HepG2 (cell line): ENCODE measurements at regions not wholly inside any gene's neighbourhood (a gene's known extent, or its start where the extent isn't known, plus 50 kb on each side); places are given as distances from the start of the nearest gene placed in this dataset.

Experiments
- ATAC-seq: fragments of 200-7000 bp; cut with Tn5 transposase; 3 replicates; pipeline ENCODE4 v1.9.1; 2020; ENCODE audit warnings: mild to moderate bottlenecking, moderate library complexity
- BruUV-seq: library from RNA; stranded (reverse); fragments of 400-500 nt; replicated peaks from 2 replicates; lab custom pipeline; 2021; lab: Mats Ljungman, UMichigan
- CTCF ChIA-PET: fragments of 300-600 bp; formaldehyde crosslinking; extraction: SDS; loops from one replicate; lab custom pipeline; 2021; ENCODE audit warnings: low total read pairs, inconsistent platforms, low intra/inter-chr PET ratio; lab: Yijun Ruan, JAX
- POLR2A ChIA-PET: fragments of 350-600 bp; sonication (Branson Sonifier 250); formaldehyde crosslinking; loops from one replicate; lab custom pipeline; 2020; ENCODE audit warnings: antibody characterized with exemption, inconsistent platforms; lab: Yijun Ruan, JAX
- DNase-seq: peaks from one replicate; pipeline ENCODE4 v3.0.0-alpha.2; 2015; ENCODE audit warnings: low spot score
- FAIRE-seq: peaks from 3 replicates; lab custom pipeline; 2011; peaks lifted over from hg19 to GRCh38; lab: Jason Lieb, UNC
- H2AFZ ChIP-seq: one replicate; pipeline ENCODE4 v1.6.1; 2011; ENCODE audit warnings: low read length, inconsistent platforms
- H3K27ac ChIP-seq: fragments of 300-600 bp; 3 replicates; pipeline ENCODE4 v1.8.0; 2011; ENCODE audit warnings: mixed run types, mild to moderate bottlenecking, mixed read lengths, low read length, inconsistent platforms; ENCODE audit not compliant: insufficient read depth; ENCODE audit errors: extremely low read length
- H3K27me3 ChIP-seq, 2 experiments: fragments of 200-600 bp in 1 of 2; 2 replicates in 1 of 2; 3 replicates in 1 of 2; pipeline versions ENCODE4 v1.6.0 to v1.8.0; 2011; ENCODE audit warnings: low read length in 2 of 2, mild to moderate bottlenecking in 2 of 2, moderate library complexity in 2 of 2, inconsistent platforms in 1 of 2; ENCODE audit not compliant: insufficient read depth in 2 of 2, control insufficient read depth in 1 of 2
- H3K36me3 ChIP-seq, 2 experiments: fragments of 200-600 bp in 1 of 2; replicated peaks in 1 of 2; 2 replicates in 1 of 2; 3 replicates in 1 of 2; pipeline versions ENCODE4 v1.5.1 to v1.8.0; 2011; ENCODE audit warnings: low read length in 2 of 2, inconsistent platforms in 1 of 2; ENCODE audit not compliant: insufficient read depth in 2 of 2, control insufficient read depth in 1 of 2
- H3K4me1 ChIP-seq: 2 replicates; pipeline ENCODE4 v1.5.1; 2012; ENCODE audit warnings: low read length, inconsistent platforms; ENCODE audit not compliant: insufficient read depth
- H3K4me2 ChIP-seq: 2 replicates; pipeline ENCODE4 v1.6.0; 2011; ENCODE audit warnings: low read depth, low read length, inconsistent platforms
- H3K4me3 ChIP-seq, 3 experiments: fragments of 200-600 bp in 1 of 3; sonication (generic), shearing (Covaris generic) in 1 of 3; replicated peaks in 1 of 3; 2 replicates each; pipeline ENCODE4 v1.5.1; 2011 to 2016; ENCODE audit warnings: low read length in 3 of 3, inconsistent platforms in 2 of 3, low read depth in 2 of 3, mild to moderate bottlenecking in 2 of 3, control low read depth in 1 of 3, mixed read lengths in 1 of 3; ENCODE audit not compliant: insufficient read depth in 1 of 3
- H3K79me2 ChIP-seq: one replicate; pipeline ENCODE4 v1.6.1; 2011; ENCODE audit warnings: low read length, inconsistent platforms; ENCODE audit not compliant: insufficient read depth
- H3K9ac ChIP-seq: 2 replicates; pipeline ENCODE4 v1.6.0; 2011; ENCODE audit warnings: mild to moderate bottlenecking, low read depth, low read length, inconsistent platforms; ENCODE audit not compliant: insufficient read depth
- H3K9me3 ChIP-seq: 2 replicates; pipeline ENCODE4 v1.5.1; 2012; ENCODE audit warnings: mild to moderate bottlenecking, low read length
- H4K20me1 ChIP-seq: 2 replicates; pipeline ENCODE4 v1.6.0; 2011; ENCODE audit warnings: inconsistent platforms, mild to moderate bottlenecking, low read length, moderate library complexity; ENCODE audit not compliant: insufficient read depth
- DNMT1 ChIP-seq: sonication (generic); formaldehyde crosslinking; IDR thresholded peaks from 2 replicates; pipeline ENCODE4 v1.5.1; 2020; ENCODE audit warnings: mild to moderate bottlenecking, missing genetic modification reagents
- MAFF ChIP-seq: IDR thresholded peaks from 2 replicates; pipeline ENCODE4 v1.6.1; 2011; ENCODE audit warnings: low read depth, low read length, improper control_type of control experiment
- MAFK ChIP-seq, 2 experiments: IDR thresholded peaks in 1 of 2; conservative IDR thresholded peaks in 1 of 2; 2 replicates each; pipeline ENCODE4 v1.6.1; 2011; ENCODE audit warnings: improper control_type of control experiment in 2 of 2, low read length in 2 of 2
- NR1H2 ChIP-seq: sonication (generic); formaldehyde crosslinking; IDR thresholded peaks from 2 replicates; pipeline ENCODE4 v1.8.1; 2022; ENCODE audit warnings: low read depth, missing genetic modification reagents, borderline replicate concordance
- REST ChIP-seq, 2 experiments: IDR thresholded peaks; 2 replicates each; pipeline ENCODE4 v1.6.1; 2011 to 2012; ENCODE audit warnings: low read length in 2 of 2, borderline replicate concordance in 1 of 2, low read depth in 1 of 2, mild to moderate bottlenecking in 1 of 2, moderate library complexity in 1 of 2
- ZNF883 ChIP-seq: sonication (generic); formaldehyde crosslinking; IDR thresholded peaks from 2 replicates; pipeline ENCODE4 v1.5.1; 2020; ENCODE audit warnings: mild to moderate bottlenecking, missing genetic modification reagents; ENCODE audit errors: not compliant biosample characterization
- WGBS: methylation state at CpG from one replicate; pipeline ENCODE4 v1.1.6; 2017; ENCODE audit warnings: low lambda C conversion rate; 5-methylcytosine and 5-hydroxymethylcytosine counted together
- in situ Hi-C: cut with HindIII; loops from 2 replicates; pipeline ENCODE4 v1.10.0; 2017; ENCODE audit warnings: low pct_unique_long_range_greater_than_20kb; ENCODE audit not compliant: extremely low pct_ligation_motif_present
- intact Hi-C: fragments of 100-400 bp; cut with micrococcal nuclease; formaldehyde crosslinking; loops from one replicate; pipeline ENCODE4 v1.10.0; 2022; ENCODE audit not compliant: unreplicated experiment
- TF ChIP-seq, protein P1 (sequence below), 2 experiments: sonication (generic) in 1 of 2; formaldehyde crosslinking in 1 of 2; IDR thresholded peaks; 2 replicates each; pipeline versions ENCODE4 v1.4.0 to v1.6.1; 2016 to 2020; ENCODE audit warnings: borderline replicate concordance in 1 of 2, low read depth in 1 of 2, mild to moderate bottlenecking in 1 of 2, missing genetic modification reagents in 1 of 2

- TF ChIP-seq, protein P1, sequence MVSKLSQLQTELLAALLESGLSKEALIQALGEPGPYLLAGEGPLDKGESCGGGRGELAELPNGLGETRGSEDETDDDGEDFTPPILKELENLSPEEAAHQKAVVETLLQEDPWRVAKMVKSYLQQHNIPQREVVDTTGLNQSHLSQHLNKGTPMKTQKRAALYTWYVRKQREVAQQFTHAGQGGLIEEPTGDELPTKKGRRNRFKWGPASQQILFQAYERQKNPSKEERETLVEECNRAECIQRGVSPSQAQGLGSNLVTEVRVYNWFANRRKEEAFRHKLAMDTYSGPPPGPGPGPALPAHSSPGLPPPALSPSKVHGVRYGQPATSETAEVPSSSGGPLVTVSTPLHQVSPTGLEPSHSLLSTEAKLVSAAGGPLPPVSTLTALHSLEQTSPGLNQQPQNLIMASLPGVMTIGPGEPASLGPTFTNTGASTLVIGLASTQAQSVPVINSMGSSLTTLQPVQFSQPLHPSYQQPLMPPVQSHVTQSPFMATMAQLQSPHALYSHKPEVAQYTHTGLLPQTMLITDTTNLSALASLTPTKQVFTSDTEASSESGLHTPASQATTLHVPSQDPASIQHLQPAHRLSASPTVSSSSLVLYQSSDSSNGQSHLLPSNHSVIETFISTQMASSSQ (IDR thresholded peaks at IDR 0.05; ENCODE audit: low read depth), result no peak
- TF ChIP-seq, protein P1 (CRISPR knock-in tag; IDR thresholded peaks at IDR 0.05; ENCODE audit: borderline replicate concordance), result no peak
- TF ChIP-seq DNMT1 (CRISPR knock-in tag) (no peak), NR1H2 (no peak)
Observed at GRCh38 chr2:41142478-41142877, 690.6 kb upstream of the SLC8A1 start (continued).

DNA sequence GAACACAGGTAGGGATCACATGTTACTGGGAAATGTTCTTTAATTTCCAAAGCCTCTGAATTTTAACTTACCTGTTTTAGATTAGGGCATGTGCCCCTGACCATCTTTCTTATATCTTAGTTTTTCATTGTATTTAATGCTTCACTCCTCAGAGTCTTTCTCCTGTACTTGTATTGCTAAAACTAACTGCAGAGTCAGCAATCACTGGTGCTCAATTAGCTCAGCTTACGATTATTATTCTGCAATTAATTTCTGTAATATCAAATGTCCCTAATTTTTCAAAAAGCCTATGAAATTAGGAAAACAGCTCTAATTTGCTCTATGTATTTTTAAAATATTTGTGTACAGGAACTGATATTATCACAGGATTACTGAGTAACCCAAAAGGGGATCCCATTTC is 693.2 kb upstream of the SLC8A1 start:
- in situ Hi-C loops, result no loop called here
- Histone ChIP-seq H3K27ac (no peak overlapping the region), H3K27me3 (no peaks in the 10 kb centered on the region), H3K9ac (no peak overlapping the region), H4K20me1 (no peaks in the 10 kb centered on the region), H3K9me3 (no peaks in the 10 kb centered on the region), H3K4me3 (no peak overlapping the region), H3K79me2 (no peaks in the 10 kb centered on the region), H3K4me1 (peaks cover 14% of the 10 kb centered on the region), H3K36me3 (no peaks in the 10 kb centered on the region), H3K4me2 (no peak overlapping the region), H2AFZ (no peak overlapping the region)
- TF ChIP-seq MAFF (peak; percentile 78), MAFK (conservative IDR thresholded peaks at IDR 0.05 in 1 of 2, IDR thresholded peaks at IDR 0.05 in 1 of 2; ENCODE audit: low read length in 2 of 2) (peak; percentile 81 to 89), REST (IDR thresholded peaks at IDR 0.05; ENCODE audit: borderline replicate concordance in 1 of 2, low read depth in 1 of 2, low read length in 2 of 2) (no peak), ZNF883 (CRISPR knock-in tag) (no peak)
- DNase-seq (no peak), ATAC-seq (no peak), FAIRE-seq (no peak)
- intact Hi-C loops, result loop anchor here (10.0 kb wide), 1 partner anchor 1250 kb away; no protein-coding TSS in a partner anchor
- CTCF ChIA-PET, result no interaction called here
- BruUV-seq, result no TSS peak
- WGBS, result 5% methylated on average over 1 of the region's 1 CpG
- POLR2A ChIA-PET, result no interaction called here
